ENCODE measurements at regions not wholly inside any gene's neighbourhood (a gene's known extent, or its start where the extent isn't known, plus 50 kb on each side); places are given as distances from the start of the nearest gene placed in this dataset.

- no peaks in the 10 kb centered on the region for H3K79me1 ChIP-seq (ENCODE audit: insufficient read depth, low read depth, low read length, poor library complexity, severe bottlenecking)
- Mint-ChIP-seq H3K9me3 (peaks cover 0 to 4% of the 10 kb centered on the region in 2 experiments; a peak in 1 of 5 replicates), H3K36me3 (ENCODE audit: insufficient read depth in 1 of 3, low read depth in 3 of 3) (no peaks in the 10 kb centered on the region)
These were observed 358.2 kb downstream of the QKI start for GRCh38 chr6:163772701-163773100.

More at GRCh38 chr6:163772701-163773100, 358.2 kb downstream of the QKI start:
- Mint-ChIP-seq H3K4me3 (no peak overlapping the region), H3K4me1 (no peaks in the 10 kb centered on the region; a peak in 1 of 4 replicates), H3K27me3 (ENCODE audit: low read depth) (no peaks in the 10 kb centered on the region), H3K27ac (no peak overlapping the region)
- Histone ChIP-seq H2BK5ac (ENCODE audit: insufficient read length, low read length) (no peak overlapping the region), H3K9me3 (ENCODE audit: control insufficient read depth, low read depth, low read length) (no peaks in the 10 kb centered on the region), H3K56ac (ENCODE audit: insufficient read length, low read depth, low read length) (no peak overlapping the region), H3K4me1 (ENCODE audit: insufficient read depth, low read length) (no peaks in the 10 kb centered on the region), H3K4me2 (ENCODE audit: insufficient read depth, insufficient read length, low read length) (no peak overlapping the region), H3K27ac (ENCODE audit: insufficient read length, low read depth, low read length) (no peak overlapping the region), H2BK120ac (ENCODE audit: low read depth, low read length, poor library complexity, severe bottlenecking) (no peak overlapping the region), H3K9ac (ENCODE audit: extremely low read depth, insufficient read length, low read length) (no peak overlapping the region), H3K23ac (ENCODE audit: insufficient read length, low read depth, low read length) (no peak overlapping the region), H4K20me1 (ENCODE audit: control insufficient read depth, insufficient read depth, insufficient read length) (no peaks in the 10 kb centered on the region), H3K4ac (ENCODE audit: low read depth, low read length) (no peak overlapping the region), H3K18ac (ENCODE audit: insufficient read length, low read depth, low read length) (no peak overlapping the region), H4K8ac (replicated peaks; ENCODE audit: insufficient read length, low read depth, low read length) (no peak overlapping the region), H3T11ph (ENCODE audit: low read length) (no peak overlapping the region), H2BK20ac (ENCODE audit: low read depth, low read length, poor library complexity, severe bottlenecking) (no peak overlapping the region), H3K23me2 (ENCODE audit: insufficient read length, low read depth, low read length, poor library complexity, severe bottlenecking) (no peaks in the 10 kb centered on the region), H2BK12ac (ENCODE audit: insufficient read length, low read depth, low read length) (no peak overlapping the region), H4K91ac (ENCODE audit: insufficient read length, low read depth, low read length) (no peak overlapping the region), H3K27me3 (ENCODE audit: insufficient read depth, low read length) (no peaks in the 10 kb centered on the region), H2AK5ac (ENCODE audit: insufficient read length, low read length) (no peak overlapping the region), H2BK15ac (ENCODE audit: low read depth, low read length) (no peak overlapping the region), H3K79me2 (ENCODE audit: insufficient read depth, low read length) (no peaks in the 10 kb centered on the region; the same call in 1 of the 2 replicates), H4K5ac (ENCODE audit: insufficient read length, low read depth, low read length) (no peak overlapping the region), H2AFZ (ENCODE audit: low read length) (no peak overlapping the region), H3K14ac (ENCODE audit: insufficient read depth, low read length) (no peak overlapping the region)
- WGBS (ENCODE audit: extremely low coverage, insufficient read length, low lambda C conversion rate): no CpG with 5 or more reads among the region's 1 CpG
- no peak for DNase-seq
- no peak for TF ChIP-seq CTCF (conservative IDR thresholded peaks at IDR 0.05)

All from H9 (cell line).